ENCODE measurements at regions not wholly inside any gene's neighbourhood (a gene's known extent, or its start where the extent isn't known, plus 50 kb on each side); places are given as distances from the start of the nearest gene placed in this dataset.

DNA sequence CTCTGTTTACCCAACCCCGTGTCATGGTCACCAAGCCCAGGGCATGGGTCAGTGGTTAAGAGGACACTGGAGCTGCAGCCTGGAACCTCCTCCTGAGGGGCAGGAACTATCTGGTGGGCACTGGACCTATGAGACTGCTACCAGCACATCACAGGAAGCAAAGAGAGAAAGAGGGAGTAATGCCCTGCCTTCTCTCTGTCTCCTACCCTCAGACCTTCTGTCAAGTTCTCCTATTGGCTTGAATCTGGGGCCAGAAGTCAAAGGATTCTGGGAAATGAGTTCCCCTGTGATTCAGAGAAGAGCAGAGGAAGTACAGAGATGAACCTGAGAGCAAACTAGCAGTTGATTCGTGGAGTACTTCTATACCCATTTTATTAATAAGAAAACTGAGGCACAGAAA is 123.0 kb upstream of the GNAO1 start:
- DNase-seq (ENCODE audit: extremely low spot score) = no peak
- TF ChIP-seq, protein P1, sequence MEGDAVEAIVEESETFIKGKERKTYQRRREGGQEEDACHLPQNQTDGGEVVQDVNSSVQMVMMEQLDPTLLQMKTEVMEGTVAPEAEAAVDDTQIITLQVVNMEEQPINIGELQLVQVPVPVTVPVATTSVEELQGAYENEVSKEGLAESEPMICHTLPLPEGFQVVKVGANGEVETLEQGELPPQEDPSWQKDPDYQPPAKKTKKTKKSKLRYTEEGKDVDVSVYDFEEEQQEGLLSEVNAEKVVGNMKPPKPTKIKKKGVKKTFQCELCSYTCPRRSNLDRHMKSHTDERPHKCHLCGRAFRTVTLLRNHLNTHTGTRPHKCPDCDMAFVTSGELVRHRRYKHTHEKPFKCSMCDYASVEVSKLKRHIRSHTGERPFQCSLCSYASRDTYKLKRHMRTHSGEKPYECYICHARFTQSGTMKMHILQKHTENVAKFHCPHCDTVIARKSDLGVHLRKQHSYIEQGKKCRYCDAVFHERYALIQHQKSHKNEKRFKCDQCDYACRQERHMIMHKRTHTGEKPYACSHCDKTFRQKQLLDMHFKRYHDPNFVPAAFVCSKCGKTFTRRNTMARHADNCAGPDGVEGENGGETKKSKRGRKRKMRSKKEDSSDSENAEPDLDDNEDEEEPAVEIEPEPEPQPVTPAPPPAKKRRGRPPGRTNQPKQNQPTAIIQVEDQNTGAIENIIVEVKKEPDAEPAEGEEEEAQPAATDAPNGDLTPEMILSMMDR (IDR thresholded peaks at IDR 0.05; ENCODE audit: control extremely low read depth, extremely low read depth, low read depth, missing control alignments) = no peak
- ChIA-PET POLR2A (no interaction called here), CTCF (interaction anchor here (1.4 kb wide), 1 partner anchor 24 kb away, joined by 4 read pairs; no protein-coding TSS in a partner anchor)

DNA sequence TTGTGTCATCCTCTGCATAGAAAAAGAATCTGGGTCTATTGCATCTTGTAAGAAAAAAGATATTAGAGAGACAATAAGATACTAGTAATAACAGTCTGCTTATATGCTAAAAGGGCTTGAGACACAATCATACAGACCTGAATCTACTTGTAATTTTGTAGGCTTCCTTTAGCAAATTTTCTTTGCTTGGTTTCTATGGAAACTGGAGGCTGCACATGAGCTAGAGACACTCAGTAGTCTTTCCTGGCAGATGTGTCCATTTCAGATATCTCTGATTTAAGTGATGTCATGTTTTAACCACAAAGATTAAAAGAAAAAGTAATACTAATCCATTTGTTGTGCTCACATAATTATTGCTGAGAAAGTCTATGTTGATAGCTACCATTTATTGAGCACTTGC is 123.9 kb upstream of the GNAO1 start:
- CTCF ChIA-PET = interaction anchor here (0.9 to 1.4 kb wide), 2 partner anchors 15 to 25 kb away, joined by 3 to 4 read pairs; no protein-coding TSS in a partner anchor
- TF ChIP-seq, protein P1 (IDR thresholded peaks at IDR 0.05; ENCODE audit: control extremely low read depth, extremely low read depth, low read depth, missing control alignments) = no peak
- POLR2A ChIA-PET = no interaction called here
- no peak for DNase-seq (ENCODE audit: extremely low spot score)

DNA sequence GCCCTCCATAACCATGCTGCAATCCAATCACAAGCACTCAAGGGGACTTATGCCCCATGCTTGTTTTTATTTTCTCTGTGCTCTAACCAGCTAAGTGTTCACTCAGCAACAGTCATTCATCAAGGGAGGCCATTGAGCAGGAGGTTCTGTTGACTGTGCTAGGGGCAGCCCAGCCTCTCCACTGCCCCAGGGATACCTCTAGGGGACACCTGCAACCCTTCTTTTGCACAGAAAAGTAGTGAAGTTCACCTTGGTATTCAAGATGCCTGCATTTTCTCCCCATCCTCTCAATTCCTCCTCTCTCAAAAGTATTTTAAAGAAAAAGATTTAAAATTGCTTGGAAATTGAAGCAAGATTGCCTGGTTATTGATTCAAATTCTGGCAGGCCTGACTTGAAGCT is 124.7 kb upstream of the GNAO1 start:
- no peak for DNase-seq (ENCODE audit: extremely low spot score)
- TF ChIP-seq, protein P1 (IDR thresholded peaks at IDR 0.05; ENCODE audit: control extremely low read depth, extremely low read depth, low read depth, missing control alignments) = no peak
- ChIA-PET CTCF (interaction anchor here (1.2 kb wide), 1 partner anchor 17 kb away, joined by 3 read pairs; no protein-coding TSS in a partner anchor), POLR2A (no interaction called here)

DNA sequence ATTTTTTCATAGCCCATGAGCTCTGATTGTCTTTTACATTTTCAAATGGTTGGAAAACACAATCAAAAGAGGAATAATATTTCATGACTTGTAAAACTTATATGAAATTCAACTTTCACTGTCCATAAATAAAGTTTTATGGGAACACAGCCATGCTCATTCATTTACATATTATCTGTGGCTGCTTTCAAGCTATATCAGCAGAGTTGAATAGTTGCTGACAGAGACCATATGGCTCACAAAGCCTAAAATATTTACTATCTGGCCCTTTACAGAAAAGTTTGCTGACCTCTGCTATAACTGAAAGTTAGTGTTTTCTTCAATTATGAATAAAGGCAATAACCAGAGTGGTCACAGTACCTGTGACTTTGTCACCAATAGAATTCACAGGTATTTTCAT is 128.2 kb upstream of the GNAO1 start:
- no peak for DNase-seq (ENCODE audit: extremely low spot score)
- TF ChIP-seq, protein P1 (IDR thresholded peaks at IDR 0.05; ENCODE audit: control extremely low read depth, extremely low read depth, low read depth, missing control alignments) = no peak
- POLR2A ChIA-PET = no interaction called here
- CTCF ChIA-PET = interaction anchor here (1.4 kb wide), 1 partner anchor 9 kb away, joined by 3 read pairs; no protein-coding TSS in a partner anchor

DNA sequence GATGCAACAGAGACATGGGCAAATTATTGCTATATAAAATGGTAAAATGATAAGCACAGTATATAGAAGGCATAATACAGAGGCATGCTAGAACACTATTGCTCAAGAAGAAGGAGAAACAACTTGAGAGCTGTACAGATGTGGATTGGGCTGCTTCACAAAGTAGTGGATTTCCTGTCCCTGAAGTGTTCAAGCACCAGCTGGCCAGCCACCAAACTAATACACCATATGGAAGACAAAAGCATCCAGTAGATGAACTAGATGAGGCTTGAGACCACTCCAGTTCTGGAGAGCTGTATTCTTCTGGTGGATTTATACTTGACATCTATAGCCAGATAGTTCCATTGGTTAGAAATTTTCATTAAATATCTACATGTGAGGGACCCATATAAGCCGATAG is 134.1 kb upstream of the GNAO1 start:
- TF ChIP-seq, protein P1 (IDR thresholded peaks at IDR 0.05; ENCODE audit: control extremely low read depth, extremely low read depth, low read depth, missing control alignments) = no peak
- ChIA-PET CTCF (no interaction called here), POLR2A (no interaction called here)
- no peak for DNase-seq (ENCODE audit: extremely low spot score)

DNA sequence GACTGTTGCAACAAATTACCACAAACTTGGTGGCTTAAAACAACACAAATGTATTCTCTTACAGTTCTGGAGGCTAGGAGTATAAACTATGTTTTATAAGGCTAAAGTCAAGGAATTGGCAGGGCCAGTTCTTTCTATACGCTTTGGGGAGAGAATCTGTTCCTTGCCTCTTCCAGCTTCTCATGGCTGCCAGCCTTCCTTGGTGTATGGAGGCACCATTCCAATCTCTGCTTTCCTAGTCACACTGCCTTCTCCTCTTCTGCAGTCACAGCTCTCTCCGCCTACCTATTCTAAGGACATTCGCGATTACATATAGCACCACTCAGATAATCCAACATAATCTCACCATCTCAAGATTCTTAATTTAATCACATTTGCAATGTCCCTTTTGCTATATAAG is 140.4 kb upstream of the GNAO1 start:
- DNase-seq (ENCODE audit: extremely low spot score) = no peak
- TF ChIP-seq, protein P1 (IDR thresholded peaks at IDR 0.05; ENCODE audit: control extremely low read depth, extremely low read depth, low read depth, missing control alignments) = no peak
- ChIA-PET POLR2A (no interaction called here), CTCF (interaction anchor here (0.9 to 1.2 kb wide), 2 partner anchors 11 to 267 kb away, joined by 3 read pairs; no protein-coding TSS in a partner anchor)

Measured in GM10248 (cell line).